Muscle layer of duodenum (tissue), 2 donors: ENCODE measurements at regions not wholly inside any gene's neighbourhood (a gene's known extent, or its start where the extent isn't known, plus 50 kb on each side); places are given as distances from the start of the nearest gene placed in this dataset.
"Not testable (repeated sequence)": the region's sequence is repeated elsewhere in the genome, so short reads cannot be mapped to it uniquely, and the experiment has no call there.

ENCODE experiments used
- H3K27ac ChIP-seq: one replicate; pipeline ENCODE4 v1.7.0; 2013; ENCODE audit warnings: mild to moderate bottlenecking, low read length
- H3K27me3 ChIP-seq: one replicate; pipeline ENCODE4 v1.7.0; 2013; ENCODE audit warnings: low read depth, mild to moderate bottlenecking, control low read depth, low read length
- H3K36me3 ChIP-seq, 2 donors: one replicate each; pipeline ENCODE4 v1.7.0; 2013; ENCODE audit warnings: low read length in 2 of 2, control low read depth in 1 of 2, mild to moderate bottlenecking in 1 of 2; ENCODE audit not compliant: insufficient read depth in 2 of 2, control insufficient read depth in 1 of 2
- H3K4me1 ChIP-seq, 2 donors: one replicate each; pipeline ENCODE4 v1.7.0; 2013; ENCODE audit warnings: low read length in 2 of 2, mild to moderate bottlenecking in 2 of 2, control low read depth in 1 of 2, moderate library complexity in 1 of 2; ENCODE audit not compliant: insufficient read depth in 2 of 2, control insufficient read depth in 1 of 2
- H3K4me3 ChIP-seq, 2 donors: one replicate each; pipeline ENCODE4 v1.7.0; 2013; ENCODE audit warnings: low read length in 2 of 2, low read depth in 1 of 2, mild to moderate bottlenecking in 1 of 2
- H3K9me3 ChIP-seq, 2 donors: one replicate each; pipeline ENCODE4 v1.7.0; 2013; ENCODE audit warnings: low read length in 2 of 2, control low read depth in 1 of 2, mild to moderate bottlenecking in 1 of 2; ENCODE audit not compliant: control insufficient read depth in 1 of 2
- donor health status: healthy.

GRCh38 chr16:7805686-7806396, 473.2 kb downstream of the RBFOX1 start:
- Histone ChIP-seq H3K4me3 (no peak overlapping the region), H3K27me3 (no peaks in the 10 kb centered on the region), H3K9me3 (no peaks in the 10 kb centered on the region), H3K4me1 (no peaks in the 10 kb centered on the region), H3K36me3 (no peaks in the 10 kb centered on the region), H3K27ac (no peak overlapping the region)

GRCh38 chr16:7804635-7805195, 472.1 kb downstream of the RBFOX1 start:
- no peaks in the 10 kb centered on the region for H3K9me3 ChIP-seq
- no peak overlapping the region for H3K4me3 ChIP-seq

GRCh38 chr16:7792346-7792745, 459.7 kb downstream of the RBFOX1 start:
- Histone ChIP-seq H3K27me3 (no peaks in the 10 kb centered on the region), H3K36me3 (no peaks in the 10 kb centered on the region), H3K4me3 (no peak overlapping the region), H3K4me1 (no peaks in the 10 kb centered on the region), H3K27ac (no peak overlapping the region), H3K9me3 (no peaks in the 10 kb centered on the region)

More at GRCh38 chr16:7804635-7805195, 472.1 kb downstream of the RBFOX1 start:
- no peaks in the 10 kb centered on the region for H3K4me1 ChIP-seq
- no peaks in the 10 kb centered on the region for H3K36me3 ChIP-seq
- no peaks in the 10 kb centered on the region for H3K27me3 ChIP-seq
- H3K27ac ChIP-seq = no peak overlapping the region

DNA sequence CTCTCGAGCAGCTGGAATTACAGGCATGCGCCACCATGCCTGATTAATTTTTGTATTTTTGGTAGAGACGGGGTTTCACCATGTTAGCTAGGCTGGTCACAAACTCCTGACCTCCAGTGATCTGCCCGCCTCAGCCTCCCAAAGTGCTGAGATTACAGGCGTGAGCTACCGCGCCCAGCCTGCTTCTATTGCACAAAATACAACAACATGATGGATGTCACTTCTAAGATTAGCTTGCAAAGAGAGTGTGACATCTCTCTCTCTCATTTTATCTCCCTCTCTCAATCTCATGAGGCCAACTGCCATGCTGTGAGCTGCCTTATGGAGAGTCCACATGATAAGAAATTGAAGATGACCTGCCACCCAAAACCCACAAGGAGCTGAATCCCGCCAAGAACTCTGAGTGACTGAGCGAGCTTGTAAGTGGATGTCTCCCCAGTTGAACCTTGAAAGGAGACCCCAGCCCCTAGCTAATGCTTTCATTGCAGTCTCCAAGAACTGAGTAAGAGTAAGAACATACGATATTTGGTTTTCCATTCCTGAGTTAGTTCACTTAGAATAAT, 458.5 kb downstream of the RBFOX1 start:
- Histone ChIP-seq H3K36me3 (no peaks in the 10 kb centered on the region), H3K4me1 (no peaks in the 10 kb centered on the region), H3K9me3 (no peaks in the 10 kb centered on the region), H3K27me3 (no peaks in the 10 kb centered on the region), H3K27ac (no peak overlapping the region), H3K4me3 (no peak overlapping the region)

DNA sequence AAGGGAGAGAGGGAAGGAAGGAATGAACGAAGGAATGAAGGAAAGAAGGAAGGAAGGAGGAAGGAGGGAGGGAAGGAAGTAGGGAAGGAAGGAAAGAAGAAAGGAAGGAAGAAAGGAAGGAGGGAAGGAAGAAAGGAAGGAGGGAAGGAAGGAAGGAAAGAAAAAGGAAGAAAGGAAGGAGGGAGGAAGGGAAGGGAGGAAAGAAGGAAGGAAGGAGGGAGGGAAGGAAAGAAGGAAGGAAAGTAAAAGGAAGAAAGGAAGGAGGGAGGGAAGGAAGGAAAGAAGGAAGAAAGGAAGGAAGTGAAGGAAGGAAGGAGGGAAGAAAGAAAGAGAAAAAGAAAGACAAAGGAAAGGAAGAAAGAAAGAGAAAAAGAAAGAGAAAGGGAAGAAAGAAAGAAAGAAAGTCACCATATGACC, 442.4 kb downstream of the RBFOX1 start:
- Histone ChIP-seq H3K9me3 (peaks cover 0 to 3% of the 10 kb centered on the region in 2 donors), H3K27me3 (no peaks in the 10 kb centered on the region), H3K27ac (no peak overlapping the region), H3K36me3 (no peaks in the 10 kb centered on the region), H3K4me3 (no peak overlapping the region), H3K4me1 (no peaks in the 10 kb centered on the region)

- Histone ChIP-seq H3K4me3 (no peak overlapping the region), H3K27me3 (no peaks in the 10 kb centered on the region), H3K36me3 (no peaks in the 10 kb centered on the region), H3K9me3 (peaks cover 0 to 3% of the 10 kb centered on the region in 2 donors), H3K27ac (no peak overlapping the region), H3K4me1 (no peaks in the 10 kb centered on the region)
These were observed 440.1 kb downstream of the RBFOX1 start for GRCh38 chr16:7772722-7773121.

- H3K4me3 ChIP-seq = not testable (repeated sequence)
These were observed 436.4 kb downstream of the RBFOX1 start for GRCh38 chr16:7769091-7769490.

DNA sequence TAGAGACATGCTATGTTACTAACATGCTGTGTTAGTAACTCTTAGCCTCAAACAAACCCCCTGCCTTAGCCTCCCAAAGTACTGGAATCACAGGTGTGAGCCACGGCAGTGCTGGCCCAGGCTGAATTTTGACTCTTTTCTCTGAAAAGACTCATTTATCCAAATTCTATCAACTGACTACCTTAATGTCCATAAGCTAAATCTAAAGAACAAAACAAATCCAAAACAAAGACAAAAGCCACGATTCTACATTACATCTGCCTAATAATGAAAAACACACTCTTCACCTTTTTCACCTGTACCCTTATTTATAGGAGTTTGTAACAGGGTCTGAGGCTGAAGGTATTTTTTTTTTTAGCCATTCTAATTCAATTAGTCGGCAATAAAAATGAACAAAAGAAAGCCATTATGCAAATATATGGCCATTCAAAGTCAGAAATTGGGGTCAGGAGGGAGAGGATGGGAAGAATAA, 432.5 kb downstream of the RBFOX1 start:
- no peaks in the 10 kb centered on the region for H3K36me3 ChIP-seq
- H3K4me3 ChIP-seq = no peak overlapping the region
- no peaks in the 10 kb centered on the region for H3K27me3 ChIP-seq
- no peak overlapping the region for H3K27ac ChIP-seq
- H3K4me1 ChIP-seq = no peaks in the 10 kb centered on the region
- no peaks in the 10 kb centered on the region for H3K9me3 ChIP-seq

More at GRCh38 chr16:7769091-7769490, 436.4 kb downstream of the RBFOX1 start:
- H3K27me3 ChIP-seq, H3K27ac ChIP-seq, H3K9me3 ChIP-seq, H3K36me3 ChIP-seq, H3K4me1 ChIP-seq: not testable (repeated sequence)

- no peak overlapping the region for H3K27ac ChIP-seq
- H3K4me3 ChIP-seq = no peak overlapping the region
- no peaks in the 10 kb centered on the region for H3K4me1 ChIP-seq
- no peaks in the 10 kb centered on the region for H3K9me3 ChIP-seq
- H3K27me3 ChIP-seq = no peaks in the 10 kb centered on the region
- H3K36me3 ChIP-seq = no peaks in the 10 kb centered on the region
These were observed 430.5 kb downstream of the RBFOX1 start for GRCh38 chr16:7763111-7763510.
